ENCODE measurements at regions not wholly inside any gene's neighbourhood (a gene's known extent, or its start where the extent isn't known, plus 50 kb on each side); places are given as distances from the start of the nearest gene placed in this dataset.

- 51 to 58% (median 58%) methylated on average over 4 of the region's 4 CpGs for WGBS, 3 donors
- ATAC-seq (no peak), DNase-seq (no peak)
- no peaks in the 10 kb centered on the region for H3K36me3 ChIP-seq (ENCODE audit: insufficient read depth in 1 of 2, low read depth in 1 of 2)
- no peak for TF ChIP-seq CTCF (IDR thresholded peaks at IDR 0.05)
- intact Hi-C loops (cut with DNase I) = no loop called here
- H3K4me3 ChIP-seq = no peak overlapping the region
- no peaks in the 10 kb centered on the region for H3K27me3 ChIP-seq (ENCODE audit: insufficient read depth in 3 of 3, low read length in 2 of 3)
- no peaks in the 10 kb centered on the region for H3K4me1 ChIP-seq
- no peaks in the 10 kb centered on the region for H3K9me3 ChIP-seq
- no peak overlapping the region for H3K27ac ChIP-seq
Measured at GRCh38 chr9:108609227-108609896, 246.4 kb downstream of the ACTL7B start.

- Histone ChIP-seq H3K27ac (no peak overlapping the region), H3K27me3 (ENCODE audit: insufficient read depth in 3 of 3, low read length in 2 of 3) (no peaks in the 10 kb centered on the region), H3K36me3 (ENCODE audit: insufficient read depth in 1 of 2, low read depth in 1 of 2) (no peaks in the 10 kb centered on the region), H3K4me1 (no peaks in the 10 kb centered on the region), H3K4me3 (no peak overlapping the region), H3K9me3 (no peaks in the 10 kb centered on the region)
- TF ChIP-seq CTCF (IDR thresholded peaks at IDR 0.05) = no peak
- 80 to 87% (median 85%) methylated on average over 4 of the region's 4 CpGs for WGBS, 3 donors
- intact Hi-C loops (cut with DNase I) = no loop called here
- no peak for DNase-seq
- ATAC-seq = no peak
Measured at GRCh38 chr9:108607607-108608006, 248.2 kb downstream of the ACTL7B start.

DNA sequence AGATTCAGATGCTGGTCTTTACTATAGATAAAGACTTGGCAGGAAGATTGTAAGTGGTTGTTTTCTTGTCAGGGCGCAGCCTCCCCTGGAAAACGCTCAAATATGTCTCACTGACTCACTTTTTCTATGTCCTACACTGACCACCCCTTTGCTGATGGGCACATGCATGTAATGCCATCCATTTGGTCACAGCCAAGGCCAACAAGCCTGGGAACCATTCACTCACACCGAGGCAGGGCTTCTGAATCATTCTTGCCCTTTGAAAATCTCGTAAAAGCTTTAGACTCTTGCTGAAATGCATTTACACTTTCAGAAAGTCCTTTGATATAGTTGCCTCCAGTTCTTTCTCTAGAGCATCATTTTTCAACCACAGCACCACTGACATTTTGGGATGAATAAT is 249.4 kb downstream of the ACTL7B start:
- intact Hi-C loops (cut with DNase I) = no loop called here
- no peaks in the 10 kb centered on the region for H3K27me3 ChIP-seq (ENCODE audit: insufficient read depth in 3 of 3, low read length in 2 of 3)
- WGBS, 3 donors = 73 to 91% (median 79%) methylated on average over 4 of the region's 4 CpGs
- ATAC-seq (no peak), DNase-seq (no peak)
- H3K27ac ChIP-seq = no peak overlapping the region
- no peaks in the 10 kb centered on the region for H3K4me1 ChIP-seq
- no peak overlapping the region for H3K4me3 ChIP-seq
- no peaks in the 10 kb centered on the region for H3K9me3 ChIP-seq
- no peak for TF ChIP-seq CTCF (IDR thresholded peaks at IDR 0.05)
- no peaks in the 10 kb centered on the region for H3K36me3 ChIP-seq (ENCODE audit: insufficient read depth in 1 of 2, low read depth in 1 of 2)

DNA sequence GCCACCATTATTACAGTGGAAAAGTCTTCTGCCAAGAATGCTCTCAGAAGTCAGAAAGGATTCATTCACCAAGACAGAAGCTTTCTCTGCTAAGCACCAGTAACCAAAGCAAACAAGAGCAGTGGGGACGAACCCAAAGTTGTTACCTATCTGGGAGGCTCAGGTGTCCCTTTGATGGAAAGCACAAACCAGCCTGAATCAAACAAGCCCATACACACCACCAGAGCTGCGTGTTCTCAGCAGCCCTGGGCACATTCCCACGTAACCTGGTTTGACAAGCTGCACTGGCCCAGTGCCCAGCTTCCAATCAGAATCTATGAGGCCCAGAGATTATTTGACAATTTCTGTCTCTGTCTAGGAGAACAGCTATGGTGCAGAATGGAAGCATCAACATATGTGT is 252.6 kb downstream of the ACTL7B start:
- H3K36me3 ChIP-seq (ENCODE audit: insufficient read depth in 1 of 2, low read depth in 1 of 2) = no peaks in the 10 kb centered on the region
- no peak for TF ChIP-seq CTCF (IDR thresholded peaks at IDR 0.05)
- 23 to 45% (median 30%) methylated on average over 3 of the region's 3 CpGs for WGBS, 3 donors
- no peaks in the 10 kb centered on the region for H3K27me3 ChIP-seq (ENCODE audit: insufficient read depth in 3 of 3, low read length in 2 of 3)
- H3K4me1 ChIP-seq = no peaks in the 10 kb centered on the region
- no peak overlapping the region for H3K4me3 ChIP-seq
- DNase-seq = no peak
- intact Hi-C loops (cut with DNase I) = no loop called here
- no peaks in the 10 kb centered on the region for H3K9me3 ChIP-seq
- no peak overlapping the region for H3K27ac ChIP-seq
- ATAC-seq = no peak

- Histone ChIP-seq H3K4me1 (no peaks in the 10 kb centered on the region), H3K4me3 (no peak overlapping the region), H3K36me3 (ENCODE audit: insufficient read depth in 1 of 2, low read depth in 1 of 2) (no peaks in the 10 kb centered on the region), H3K27me3 (ENCODE audit: insufficient read depth in 3 of 3, low read length in 2 of 3) (no peaks in the 10 kb centered on the region), H3K27ac (no peak overlapping the region), H3K9me3 (no peaks in the 10 kb centered on the region)
- DNase-seq = no peak
- TF ChIP-seq CTCF (IDR thresholded peaks at IDR 0.05) = no peak
- whole genome bisulfite sequencing, 3 donors = 84 to 87% (median 85%) methylated on average over 4 of the region's 4 CpGs
- intact Hi-C loops (cut with DNase I) = no loop called here
- no peak for ATAC-seq
Measured at GRCh38 chr9:108600896-108601295, 254.9 kb downstream of the ACTL7B start.
